ENCODE measurements at regions not wholly inside any gene's neighbourhood (a gene's known extent, or its start where the extent isn't known, plus 50 kb on each side); places are given as distances from the start of the nearest gene placed in this dataset.

DNA sequence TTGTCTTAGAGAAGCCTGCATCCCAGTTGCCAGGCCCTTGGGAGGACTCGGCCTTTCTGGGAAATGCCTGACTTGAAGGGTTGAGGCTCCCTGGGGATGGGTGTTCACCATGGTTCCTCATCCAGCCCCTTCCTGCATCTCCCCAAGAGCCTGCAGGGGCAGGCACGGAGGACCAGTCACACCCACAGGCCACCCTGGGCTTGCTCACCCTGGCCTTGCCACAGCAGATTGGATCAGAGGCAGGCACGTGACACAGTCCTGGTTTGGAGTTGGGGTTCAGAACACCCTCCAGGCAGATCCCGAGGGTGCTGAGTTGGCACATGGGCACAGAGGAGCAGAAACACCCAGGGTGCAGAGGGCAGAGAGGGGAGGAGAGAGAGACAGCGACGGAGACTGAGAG is 286.1 kb downstream of the PBX3 start:
- Histone ChIP-seq H3K9me1 (ENCODE audit: control insufficient read depth, insufficient read depth, low read length) (no peaks in the 10 kb centered on the region), H3K9ac (ENCODE audit: insufficient read depth in 1 of 2, low read depth in 2 of 2, low read length in 2 of 2) (no peak overlapping the region), H3K79me2 (ENCODE audit: control insufficient read depth, insufficient read depth, low read length) (no peaks in the 10 kb centered on the region), H3K9me3 (replicated peaks; ENCODE audit: control insufficient read depth, insufficient read depth, low read depth, low read length) (no peaks in the 10 kb centered on the region), H4K20me1 (replicated peaks; ENCODE audit: control insufficient read depth, insufficient read depth, low read length) (no peaks in the 10 kb centered on the region), H3K36me3 (ENCODE audit: control insufficient read depth, insufficient read depth, low read length) (no peaks in the 10 kb centered on the region), H3K27me3 (ENCODE audit: control insufficient read depth in 2 of 2, insufficient read depth in 2 of 2, low read length in 2 of 2) (peaks cover 7 to 34% of the 10 kb centered on the region in 2 experiments; a peak in 3 of 5 replicates), H3K4me3 (no peak overlapping the region), H2AFZ (ENCODE audit: low read depth, low read length) (no peak overlapping the region), H3K4me1 (replicated peaks in 1 of 2; ENCODE audit: control insufficient read depth in 2 of 2, insufficient read depth in 2 of 2, low read length in 2 of 2) (no peaks in the 10 kb centered on the region), H3K27ac (ENCODE audit: extremely low read depth, low read depth, low read length) (no peak overlapping the region), H3K4me2 (ENCODE audit: insufficient read depth, low read length) (no peak overlapping the region)
- ChIA-PET CTCF (ENCODE audit: low intra/inter-chr PET ratio) (no interaction called here), POLR2A (no interaction called here)
- DNase-seq (ENCODE audit: extremely low read depth in 1 of 4, low spot score in 3 of 4) (no peak), FAIRE-seq (no peak), ATAC-seq (no peak)
- TF ChIP-seq ZC3H11A (IDR thresholded peaks at IDR 0.05; ENCODE audit: low read depth, low read length) (no peak), GATAD2A (IDR thresholded peaks at IDR 0.05) (no peak), MCM2 (IDR thresholded peaks at IDR 0.05; ENCODE audit: low read depth) (no peak), ZNF311 (CRISPR knock-in tag; IDR thresholded peaks at IDR 0.05) (no peak), RAD51 (IDR thresholded peaks at IDR 0.05; ENCODE audit: borderline replicate concordance, low read depth) (no peak), U2AF2 (optimal IDR thresholded peaks at IDR 0.05; ENCODE audit: low read depth, low read length) (no peak), FOXK2 (conservative IDR thresholded peaks at IDR 0.05 in 1 of 2, IDR thresholded peaks at IDR 0.05 in 1 of 2; ENCODE audit: low read depth in 2 of 2) (no peak), WHSC1 (IDR thresholded peaks at IDR 0.05; ENCODE audit: low read length) (no peak), NFATC3 (IDR thresholded peaks at IDR 0.05) (no peak), ZNF766 (CRISPR knock-in tag; conservative IDR thresholded peaks at IDR 0.05) (no peak), NUFIP1 (IDR thresholded peaks at IDR 0.05; ENCODE audit: partially characterized antibody) (no peak), ZNF695 (CRISPR knock-in tag; IDR thresholded peaks at IDR 0.05) (no peak), KDM5B (IDR thresholded peaks at IDR 0.05; ENCODE audit: insufficient replicate concordance, low read depth, low read length) (no peak), TRIM28 (IDR thresholded peaks at IDR 0.05) (no peak), HNRNPUL1 (IDR thresholded peaks at IDR 0.05; ENCODE audit: low read length) (no peak)
- TF ChIP-seq, protein P1, sequence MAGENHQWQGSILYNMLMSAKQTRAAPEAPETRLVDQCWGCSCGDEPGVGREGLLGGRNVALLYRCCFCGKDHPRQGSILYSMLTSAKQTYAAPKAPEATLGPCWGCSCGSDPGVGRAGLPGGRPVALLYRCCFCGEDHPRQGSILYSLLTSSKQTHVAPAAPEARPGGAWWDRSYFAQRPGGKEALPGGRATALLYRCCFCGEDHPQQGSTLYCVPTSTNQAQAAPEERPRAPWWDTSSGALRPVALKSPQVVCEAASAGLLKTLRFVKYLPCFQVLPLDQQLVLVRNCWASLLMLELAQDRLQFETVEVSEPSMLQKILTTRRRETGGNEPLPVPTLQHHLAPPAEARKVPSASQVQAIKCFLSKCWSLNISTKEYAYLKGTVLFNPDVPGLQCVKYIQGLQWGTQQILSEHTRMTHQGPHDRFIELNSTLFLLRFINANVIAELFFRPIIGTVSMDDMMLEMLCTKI (IDR thresholded peaks at IDR 0.05; ENCODE audit: partially characterized antibody): no peak
- TF ChIP-seq, protein P2, sequence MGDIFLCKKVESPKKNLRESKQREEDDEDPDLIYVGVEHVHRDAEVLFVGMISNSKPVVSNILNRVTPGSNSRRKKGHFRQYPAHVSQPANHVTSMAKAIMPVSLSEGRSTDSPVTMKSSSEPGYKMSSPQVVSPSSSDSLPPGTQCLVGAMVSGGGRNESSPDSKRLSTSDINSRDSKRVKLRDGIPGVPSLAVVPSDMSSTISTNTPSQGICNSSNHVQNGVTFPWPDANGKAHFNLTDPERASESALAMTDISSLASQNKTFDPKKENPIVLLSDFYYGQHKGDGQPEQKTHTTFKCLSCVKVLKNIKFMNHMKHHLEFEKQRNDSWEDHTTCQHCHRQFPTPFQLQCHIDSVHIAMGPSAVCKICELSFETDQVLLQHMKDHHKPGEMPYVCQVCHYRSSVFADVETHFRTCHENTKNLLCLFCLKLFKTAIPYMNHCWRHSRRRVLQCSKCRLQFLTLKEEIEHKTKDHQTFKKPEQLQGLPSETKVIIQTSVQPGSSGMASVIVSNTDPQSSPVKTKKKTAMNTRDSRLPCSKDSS (IDR thresholded peaks at IDR 0.05; ENCODE audit: low read depth, partially characterized antibody): no peak
- TF ChIP-seq, protein P3, sequence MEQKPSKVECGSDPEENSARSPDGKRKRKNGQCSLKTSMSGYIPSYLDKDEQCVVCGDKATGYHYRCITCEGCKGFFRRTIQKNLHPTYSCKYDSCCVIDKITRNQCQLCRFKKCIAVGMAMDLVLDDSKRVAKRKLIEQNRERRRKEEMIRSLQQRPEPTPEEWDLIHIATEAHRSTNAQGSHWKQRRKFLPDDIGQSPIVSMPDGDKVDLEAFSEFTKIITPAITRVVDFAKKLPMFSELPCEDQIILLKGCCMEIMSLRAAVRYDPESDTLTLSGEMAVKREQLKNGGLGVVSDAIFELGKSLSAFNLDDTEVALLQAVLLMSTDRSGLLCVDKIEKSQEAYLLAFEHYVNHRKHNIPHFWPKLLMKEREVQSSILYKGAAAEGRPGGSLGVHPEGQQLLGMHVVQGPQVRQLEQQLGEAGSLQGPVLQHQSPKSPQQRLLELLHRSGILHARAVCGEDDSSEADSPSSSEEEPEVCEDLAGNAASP (IDR thresholded peaks at IDR 0.05): no peak
- intact Hi-C loops (cut with micrococcal nuclease): no loop called here
- in situ Hi-C loops (cut with MboI): no loop called here
- no TSS peak for BruUV-seq (replicated peaks)
- 0% methylated on average over 6 of the region's 6 CpGs for WGBS (ENCODE audit: insufficient coverage, low coverage, missing lambda C conversion rate)

All from K562 (cell line).